ENCODE measurements at regions not wholly inside any gene's neighbourhood (a gene's known extent, or its start where the extent isn't known, plus 50 kb on each side); places are given as distances from the start of the nearest gene placed in this dataset.

DNA sequence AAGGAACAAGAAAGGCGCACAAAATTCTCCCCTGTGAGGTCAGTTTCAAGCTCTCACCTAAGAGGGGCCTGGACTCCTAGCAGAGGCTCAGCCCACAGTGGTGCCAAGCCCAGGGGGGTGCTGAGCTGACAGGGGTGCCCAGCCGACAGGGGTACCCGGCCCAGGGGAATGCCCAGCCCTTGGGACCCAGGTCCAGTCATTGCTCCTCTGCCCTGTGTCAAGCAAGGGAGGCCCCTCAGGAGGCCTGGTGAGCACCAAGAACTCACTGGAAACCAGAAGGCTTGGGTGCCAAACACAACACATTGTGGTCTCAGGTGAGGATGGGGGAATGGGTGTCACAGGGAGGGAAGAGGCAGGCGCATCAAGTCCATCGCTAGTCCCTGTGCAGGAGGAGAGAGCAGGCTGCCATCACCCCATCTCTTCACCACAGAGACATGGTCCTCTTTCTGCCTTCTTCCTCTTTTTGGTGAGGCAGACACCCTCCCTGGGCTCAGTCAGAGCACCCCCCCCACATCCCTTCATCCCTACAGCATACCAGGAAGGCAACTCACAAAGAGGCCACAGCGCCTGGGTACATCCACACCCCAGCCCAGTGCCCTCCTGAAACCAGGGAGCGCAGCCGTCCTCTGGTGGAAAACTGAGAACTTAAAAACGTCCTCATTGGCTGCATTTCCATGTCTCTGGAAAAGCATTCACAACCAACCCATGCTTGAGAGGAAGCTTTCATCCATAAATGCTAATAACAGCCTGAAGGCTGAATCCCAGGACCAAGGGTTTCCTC lies 111.3 kb downstream of the BANF2 start:
- DNase-seq: no peak

DNA sequence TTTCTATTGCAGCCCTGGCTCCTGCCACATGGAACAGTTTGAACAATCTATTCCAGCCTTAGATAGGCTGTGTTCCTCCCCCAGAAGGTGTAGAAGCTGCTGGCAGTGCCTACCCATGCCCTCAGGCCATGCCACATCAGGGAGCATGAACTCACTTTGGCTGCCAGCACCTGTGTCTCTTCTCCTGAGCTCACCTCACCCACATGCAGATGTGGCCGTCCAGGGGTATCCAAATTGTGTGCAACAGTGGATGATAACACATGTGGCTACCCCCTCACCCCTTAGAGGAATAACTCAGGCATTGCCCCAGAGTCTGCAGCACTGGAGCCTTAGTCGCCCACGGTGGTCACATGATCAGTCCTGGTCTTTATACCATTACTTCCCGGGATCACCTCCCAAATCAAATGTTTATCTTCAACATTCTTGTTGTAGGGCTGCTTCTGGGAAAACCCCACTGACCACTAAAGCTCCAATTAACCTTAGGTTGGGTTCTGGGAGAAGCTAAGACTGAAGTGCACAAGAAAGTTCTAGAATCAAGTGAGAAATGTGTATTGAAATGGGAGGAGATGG lies 110.4 kb downstream of the BANF2 start:
- no peak for DNase-seq

DNA sequence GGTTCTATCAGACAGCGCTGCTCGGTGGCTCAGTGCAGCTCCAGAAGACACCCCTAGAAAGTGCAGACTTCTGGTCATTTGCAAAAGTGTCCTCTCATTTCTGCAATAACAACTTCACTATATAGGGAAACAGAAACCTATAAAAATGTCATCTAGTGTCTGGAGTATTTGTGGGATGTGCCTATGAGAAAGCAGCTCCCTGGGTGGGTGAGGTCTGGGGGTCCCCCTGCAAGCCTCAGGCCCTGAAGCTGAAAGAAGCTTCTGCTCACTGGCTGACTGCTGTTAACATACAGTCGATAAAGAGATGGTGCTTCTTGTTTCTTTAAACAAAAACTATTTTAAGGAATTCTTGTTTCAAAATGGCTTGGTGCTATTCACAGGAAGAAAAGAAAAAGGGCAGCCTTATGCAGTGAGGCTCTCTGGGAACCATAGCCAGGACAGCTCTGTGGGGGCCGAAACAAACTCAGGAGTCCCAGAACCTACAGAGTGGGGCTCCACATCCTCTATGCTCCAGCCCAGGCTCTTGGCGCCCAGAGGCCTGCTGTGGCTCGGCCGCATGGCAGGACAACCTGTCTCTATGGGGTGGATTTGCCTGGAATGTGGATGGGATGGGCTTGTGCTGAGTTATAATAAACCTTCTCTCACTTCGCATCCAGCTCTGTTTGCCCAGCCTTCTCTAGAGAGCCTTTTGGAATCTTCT lies 109.7 kb downstream of the BANF2 start:
- DNase-seq: no peak

DNA sequence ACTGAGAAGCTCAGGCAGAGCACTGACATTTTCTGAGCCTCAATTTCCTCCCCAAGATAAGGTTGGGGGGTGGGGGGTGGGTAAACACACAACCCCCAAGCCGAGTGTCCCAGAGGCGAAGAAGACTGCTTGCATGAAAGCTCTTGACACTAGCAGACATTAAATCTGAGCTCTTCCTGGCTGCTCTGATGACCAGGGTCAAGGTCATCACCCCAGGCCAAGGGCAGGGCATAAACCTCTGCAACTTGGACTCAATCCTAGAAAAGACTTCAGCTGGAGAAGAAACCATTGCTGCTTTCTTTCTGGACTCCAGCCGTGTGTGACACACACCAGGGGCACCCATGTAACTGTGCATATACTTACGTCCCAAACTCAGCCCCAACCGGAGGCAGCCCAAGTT lies 109.0 kb downstream of the BANF2 start:
- no peak for DNase-seq

DNA sequence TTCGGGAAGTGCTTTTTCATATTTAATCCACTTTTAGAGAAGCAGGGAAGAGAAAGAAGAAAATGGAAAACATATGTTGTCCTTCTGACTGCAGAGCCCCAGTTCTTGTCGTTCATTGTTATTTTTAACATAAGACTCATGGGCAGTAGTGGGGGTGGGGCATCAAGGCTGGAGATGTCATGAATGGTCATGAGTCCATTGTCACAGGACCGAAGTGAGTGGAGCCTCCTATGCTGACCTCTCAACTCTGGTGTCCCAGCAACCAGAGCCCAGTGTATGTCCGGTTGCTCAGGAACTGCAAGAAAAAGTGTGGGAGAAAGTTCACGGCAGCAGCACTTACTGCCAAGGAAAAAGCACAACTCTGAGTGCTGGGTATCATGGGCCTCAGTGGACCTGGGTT lies 108.6 kb downstream of the BANF2 start:
- peak; percentile 36 for DNase-seq

DNA sequence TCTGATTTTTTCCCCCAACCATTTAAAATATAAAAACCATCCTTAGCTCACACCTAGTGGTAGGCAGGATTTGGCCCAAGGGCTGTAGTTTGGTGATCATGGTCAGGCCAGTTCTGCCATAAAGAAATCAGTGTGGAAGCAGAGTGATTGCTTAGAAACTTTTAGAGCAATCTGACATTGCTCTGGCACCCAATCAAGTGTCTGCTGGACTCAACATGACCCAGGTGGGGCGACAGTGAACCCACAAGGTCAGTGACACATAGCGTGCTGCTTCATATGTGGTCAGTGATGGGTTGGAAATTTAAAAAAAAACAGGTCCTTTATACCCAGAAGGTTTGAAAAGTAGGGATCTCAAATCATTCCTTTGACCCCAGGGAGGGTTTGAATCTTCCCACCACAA lies 107.9 kb downstream of the BANF2 start:
- peak; percentile 18 for DNase-seq

DNA sequence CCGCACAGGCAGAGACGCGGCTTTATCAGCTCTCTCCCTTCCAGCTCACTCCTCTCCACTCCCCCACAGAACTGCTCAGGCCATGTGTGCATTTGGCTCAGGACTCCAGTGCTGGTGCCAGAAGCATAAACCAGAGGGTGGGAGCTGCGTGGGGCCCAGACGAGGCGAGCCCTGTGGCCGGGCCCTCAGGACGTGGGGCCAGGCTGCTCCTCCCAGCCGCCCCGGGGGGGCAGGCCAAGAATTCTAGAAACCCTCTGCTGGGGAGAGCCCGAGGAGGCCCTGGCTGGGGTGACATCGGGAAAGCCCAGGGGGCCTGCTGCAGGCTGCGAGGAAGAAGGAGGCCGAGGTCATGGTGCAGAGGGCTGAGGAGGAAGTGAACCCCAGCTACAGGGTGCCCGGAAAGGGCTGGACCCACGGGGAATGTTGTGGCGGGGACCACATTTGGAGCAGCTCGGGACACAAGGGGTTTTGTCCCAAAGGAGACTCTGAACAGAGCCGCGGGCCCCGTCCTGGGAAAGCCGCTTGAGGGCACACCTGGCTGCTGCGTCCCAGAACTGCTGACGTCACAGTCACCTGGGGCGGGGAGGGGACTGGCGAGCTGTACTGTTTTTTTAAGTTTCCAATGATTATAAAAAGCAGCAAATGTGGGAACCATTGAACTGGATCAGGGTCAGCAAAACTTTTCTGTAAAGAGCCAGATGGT lies 107.1 kb downstream of the BANF2 start:
- peak; percentile 67 for DNase-seq

DNA sequence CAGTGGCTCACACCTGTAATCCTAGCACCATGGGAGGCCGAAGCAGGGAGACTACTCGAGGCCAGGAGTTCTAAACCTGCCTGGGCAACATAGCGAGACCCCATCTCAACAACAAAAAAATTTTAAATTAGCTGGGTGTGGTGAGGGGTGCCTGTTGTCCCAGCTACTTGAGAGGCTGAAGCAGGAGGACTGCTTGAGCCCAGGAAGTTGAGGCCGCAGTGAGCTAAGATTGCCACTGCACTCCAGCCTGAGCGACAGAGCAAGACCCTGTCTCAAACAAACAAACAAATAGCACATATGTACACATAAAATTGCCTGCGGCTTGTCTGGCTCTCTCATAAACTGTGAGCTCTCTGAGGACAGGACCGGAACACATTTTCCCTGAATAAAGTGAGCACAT lies 106.3 kb downstream of the BANF2 start:
- no peak for DNase-seq

DNA sequence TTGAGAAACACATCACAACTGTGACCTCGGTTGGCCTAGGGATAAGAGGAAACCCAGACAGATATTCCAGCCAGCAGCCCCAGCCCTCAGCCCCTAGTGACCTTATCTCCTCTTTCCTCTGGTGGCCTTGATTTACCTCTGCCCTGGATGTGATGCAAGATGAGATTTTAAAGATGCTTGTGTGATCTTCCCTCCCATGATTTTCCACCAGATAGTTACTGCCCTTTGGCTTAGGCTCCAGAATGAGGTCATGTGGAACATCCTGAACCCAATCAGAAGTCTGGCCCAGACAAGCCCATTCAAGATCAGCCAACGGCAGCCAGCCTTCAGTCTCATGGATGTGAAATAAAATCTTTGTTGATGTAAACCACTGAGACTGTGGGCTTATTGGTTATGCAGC lies 104.0 kb downstream of the BANF2 start:
- DNase-seq: no peak

DNA sequence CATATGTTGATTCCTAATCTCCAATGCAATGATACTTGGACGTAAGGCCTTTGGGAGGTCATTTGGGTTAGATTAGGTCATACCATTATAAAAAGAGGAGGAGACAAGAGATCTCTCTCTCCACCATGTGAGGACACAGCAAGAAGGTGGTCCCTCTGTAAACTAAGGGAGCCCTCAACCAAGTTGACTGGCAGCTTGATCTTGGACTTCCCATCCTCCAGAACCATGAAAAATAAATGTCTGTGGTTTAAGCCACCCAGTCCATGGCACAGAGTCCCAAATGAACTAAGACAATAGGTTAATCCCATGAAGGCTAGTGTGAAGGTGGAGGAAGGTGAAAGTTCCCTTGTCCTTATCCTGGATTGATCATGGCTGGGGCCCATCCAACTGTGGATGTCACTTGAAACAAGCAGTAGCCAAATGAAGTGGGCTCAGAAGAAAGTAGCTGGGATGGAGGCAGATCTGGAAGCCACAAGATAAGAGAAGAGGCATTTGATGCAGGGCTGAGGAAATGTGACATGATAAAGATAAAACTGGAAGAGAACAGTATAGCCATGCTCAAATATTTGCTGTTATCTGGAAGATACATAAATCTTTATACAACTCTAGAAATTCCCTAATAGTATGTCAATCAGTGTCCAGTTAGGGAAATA lies 99.9 kb downstream of the BANF2 start:
- DNase-seq: no peak

DNA sequence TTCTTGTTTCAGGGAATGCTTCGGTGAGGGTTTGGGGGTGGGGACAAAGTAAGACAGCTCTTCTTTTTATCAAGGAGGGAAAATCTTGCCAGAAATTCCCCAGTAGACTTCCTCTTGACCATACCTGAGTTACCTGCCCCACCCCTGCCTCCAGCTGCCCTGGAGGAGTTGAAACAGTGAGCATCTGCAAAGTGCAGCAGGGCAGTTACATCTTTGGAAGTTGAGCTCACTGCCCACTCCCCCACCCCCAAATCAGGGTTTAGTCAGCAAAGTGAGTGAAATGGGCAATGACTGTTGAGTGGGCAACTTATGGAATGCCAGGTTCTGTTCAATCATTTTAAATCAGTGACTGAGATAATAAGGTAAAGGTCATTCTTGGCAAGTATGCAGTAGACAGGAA lies 98.8 kb downstream of the BANF2 start:
- DNase-seq: no peak

DNA sequence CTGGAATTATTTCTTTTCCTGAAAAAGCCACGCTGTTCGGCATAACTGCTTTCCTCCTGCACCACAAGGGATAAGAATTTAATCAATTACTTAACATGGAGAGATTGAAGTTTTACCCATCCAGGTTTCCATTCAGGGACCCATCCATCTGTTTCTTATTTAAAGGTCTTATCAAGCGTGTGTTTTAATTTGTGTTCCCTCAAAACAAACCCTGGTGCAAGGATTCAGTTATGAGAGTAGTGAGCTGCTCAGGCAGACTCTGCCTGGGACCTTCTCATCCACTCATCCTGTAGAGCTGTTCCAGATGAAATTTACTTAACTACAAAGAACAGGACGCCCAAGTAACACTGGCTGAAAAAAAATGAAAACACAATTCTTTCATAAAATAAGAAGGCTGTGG lies 97.8 kb downstream of the BANF2 start:
- no peak for DNase-seq

DNA sequence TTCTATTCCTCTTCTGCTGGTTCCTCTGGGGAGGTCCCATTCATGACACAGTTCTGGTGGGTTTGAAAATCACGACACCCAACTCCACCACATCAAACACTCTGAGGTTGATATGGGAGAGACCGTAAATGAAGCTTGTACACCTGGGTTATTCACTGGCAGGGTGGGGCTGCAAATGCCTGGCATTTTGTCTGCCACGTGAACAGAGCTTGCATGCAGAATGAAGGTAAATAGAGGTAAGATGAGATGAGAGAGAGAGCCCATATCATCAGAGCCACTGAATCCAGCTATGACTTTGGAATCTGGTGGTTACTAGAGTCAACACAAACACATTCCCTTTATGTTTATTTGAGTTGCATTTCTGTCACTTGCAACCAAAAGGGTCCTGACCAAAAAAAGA lies 97.4 kb downstream of the BANF2 start:
- no peak for DNase-seq

DNA sequence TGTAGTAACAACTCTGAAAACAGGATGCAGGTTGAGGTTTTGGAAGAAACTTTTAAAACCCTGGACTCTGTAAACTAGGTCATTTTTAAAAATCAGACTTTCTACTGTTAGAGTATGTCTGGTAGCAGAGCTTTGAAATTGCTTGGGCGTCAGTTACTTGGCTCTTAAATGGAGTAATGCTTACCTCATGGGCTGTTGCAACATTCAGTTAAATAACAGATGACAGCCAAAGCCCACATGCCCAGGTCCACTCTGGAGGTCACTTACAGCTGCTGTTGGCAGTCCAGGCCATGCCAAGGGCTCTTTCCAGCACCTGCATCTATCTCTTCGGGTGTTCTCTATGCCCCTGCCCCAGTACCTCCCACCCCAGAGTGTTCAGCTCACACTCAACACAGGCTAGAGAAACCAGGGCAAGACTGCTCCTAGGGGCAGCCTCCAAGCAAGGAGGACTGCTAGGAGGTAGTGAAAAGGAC lies 96.4 kb downstream of the BANF2 start:
- peak; percentile 17 for DNase-seq

DNA sequence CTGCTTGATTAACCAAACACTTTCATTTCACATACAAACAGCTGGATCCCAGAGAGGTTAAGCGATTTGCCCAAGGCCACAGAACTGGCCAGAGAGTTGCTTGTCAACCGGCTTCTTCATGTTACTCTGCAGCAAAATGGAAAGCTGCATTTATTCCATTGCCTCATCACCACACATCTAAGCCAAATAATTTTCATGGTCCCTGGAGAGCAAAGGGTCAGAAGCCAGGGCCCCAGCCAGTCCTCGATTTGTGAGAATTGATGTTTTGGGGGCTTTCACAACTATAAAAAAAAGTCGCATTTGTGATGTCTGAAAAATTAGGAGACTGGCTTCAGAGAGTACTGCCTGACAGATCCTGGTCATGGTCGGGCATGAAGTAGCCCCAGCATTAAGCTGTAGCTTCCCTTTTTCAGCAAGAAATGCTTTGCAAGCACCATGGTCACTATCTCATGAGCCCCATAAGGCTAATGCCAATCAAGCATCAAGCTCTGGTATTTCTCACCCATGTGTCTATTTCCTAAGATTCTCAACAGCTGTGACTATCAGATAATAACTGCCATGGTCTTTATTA lies 95.8 kb downstream of the BANF2 start:
- no peak for DNase-seq

DNA sequence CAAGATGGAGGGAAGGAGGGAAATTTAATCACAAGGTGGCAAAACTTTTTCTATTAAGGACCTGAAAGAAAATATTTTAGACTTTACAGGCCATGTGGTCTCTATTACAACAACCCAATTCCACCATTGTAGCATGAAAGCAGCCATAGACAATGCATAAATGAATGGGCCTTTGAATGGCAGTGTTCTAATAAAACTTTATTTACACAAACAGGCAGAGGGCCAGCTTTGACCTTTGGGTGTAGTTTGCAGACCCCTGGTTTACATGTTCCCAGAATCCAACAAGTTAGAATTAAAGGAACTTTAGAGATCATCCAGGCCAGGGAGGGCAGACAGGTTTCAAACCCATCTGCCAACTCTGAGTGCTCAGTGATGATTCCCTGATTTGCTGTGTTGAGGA lies 95.2 kb downstream of the BANF2 start:
- DNase-seq: no peak

DNA sequence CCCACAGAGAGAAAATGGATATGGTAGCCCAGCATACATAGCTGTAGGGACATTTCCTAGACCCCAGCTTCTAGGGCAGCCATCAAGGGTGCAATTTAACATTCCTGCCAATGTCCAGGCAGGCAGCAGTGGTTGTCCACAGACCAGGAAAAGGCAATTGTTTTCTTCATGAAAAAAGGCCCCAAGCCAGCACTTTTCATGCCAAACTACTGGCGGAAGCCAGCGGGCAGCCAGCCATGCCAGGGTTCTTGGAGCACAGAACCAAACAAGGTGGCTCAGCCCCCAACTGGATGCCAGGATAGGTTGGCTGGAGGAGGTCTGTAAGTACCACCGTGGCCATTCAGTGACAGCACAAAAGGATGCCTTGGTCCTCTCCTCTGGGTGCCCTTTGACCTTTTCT lies 94.6 kb downstream of the BANF2 start:
- no peak for DNase-seq

DNA sequence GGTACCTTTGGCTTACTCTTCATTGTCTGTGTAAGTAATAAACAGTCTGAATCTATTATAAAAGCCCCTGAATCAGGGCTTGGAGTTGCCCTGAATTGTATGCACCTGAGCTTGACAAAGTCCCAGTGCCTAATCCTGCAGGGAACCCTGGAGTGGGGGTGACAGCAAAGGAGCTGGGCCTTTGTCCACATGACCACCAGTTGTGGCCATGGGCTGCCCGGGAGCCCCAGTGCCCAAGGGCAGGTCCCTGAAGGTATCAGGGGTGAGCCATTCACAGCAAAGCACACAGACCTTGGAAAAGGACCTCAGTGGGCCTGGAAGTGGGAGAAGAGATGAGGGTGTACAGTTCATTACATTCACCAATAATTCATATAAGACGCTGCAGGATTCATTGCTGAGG lies 94.2 kb downstream of the BANF2 start:
- DNase-seq: no peak

DNA sequence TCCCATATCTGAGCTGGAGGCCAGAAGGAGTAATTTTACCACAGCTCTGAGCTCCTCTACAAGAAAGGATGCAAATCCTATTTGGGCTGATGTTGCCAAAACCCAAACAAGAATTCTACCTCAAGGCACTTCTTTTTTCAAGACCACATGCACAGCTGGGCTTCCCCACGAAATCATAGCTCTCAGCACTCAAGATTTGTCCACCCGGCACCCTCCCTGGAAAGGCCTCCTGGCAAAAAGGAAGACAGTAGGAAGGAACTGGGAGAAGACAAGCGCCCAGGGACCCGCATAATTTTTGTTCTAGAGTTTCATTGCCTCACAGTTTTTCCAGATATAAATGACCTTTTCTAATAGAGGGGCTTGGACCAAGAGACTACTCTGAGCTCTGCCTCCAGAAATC lies 90.5 kb downstream of the BANF2 start:
- DNase-seq: no peak

DNA sequence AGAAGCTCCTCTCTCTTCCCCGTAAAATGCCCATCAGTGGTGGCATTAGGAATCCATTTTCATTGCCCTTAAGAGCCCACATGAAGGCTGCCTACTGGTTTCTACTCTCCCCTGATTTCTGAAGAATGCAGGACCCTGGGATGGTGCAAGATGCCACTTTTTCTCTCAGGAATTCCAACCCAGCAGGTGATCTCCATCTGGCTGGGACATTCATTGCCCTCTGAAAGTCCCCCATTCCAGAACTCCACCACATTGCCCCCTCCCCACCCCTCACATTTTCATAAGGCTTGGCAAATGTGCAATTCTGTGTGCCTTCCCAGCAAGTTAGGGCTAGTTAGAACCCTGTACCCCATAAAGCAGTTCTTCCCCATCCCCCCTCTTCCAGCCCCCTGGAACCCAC lies 88.0 kb downstream of the BANF2 start:
- DNase-seq: no peak

DNA sequence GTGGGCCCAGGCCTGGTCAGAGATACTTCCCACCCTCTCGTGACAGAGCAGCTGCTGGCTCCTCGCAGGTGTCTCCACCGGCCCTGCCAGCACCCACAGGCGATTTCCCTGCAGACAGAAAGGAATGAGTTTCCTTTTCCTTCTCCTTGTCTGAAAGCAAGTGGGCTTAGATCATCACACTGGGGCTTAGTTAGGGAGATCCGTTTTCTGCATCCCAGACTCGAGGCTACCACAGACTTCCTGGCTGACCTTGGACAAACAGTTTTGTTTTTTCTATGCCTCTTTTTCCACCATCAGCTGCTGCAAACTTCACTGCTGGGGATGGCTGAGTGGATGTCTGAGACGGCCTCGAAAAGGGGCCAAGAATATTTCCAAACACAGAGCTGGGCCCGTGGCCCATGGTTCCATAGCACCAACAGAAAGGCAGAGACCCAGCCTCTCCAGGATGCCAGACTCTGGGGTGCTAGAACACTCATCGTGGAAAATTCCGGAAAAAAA lies 86.5 kb downstream of the BANF2 start:
- DNase-seq: peak; percentile 27

Measured in fibroblast of skin of right biceps (primary cell).